ENCODE measurements at regions not wholly inside any gene's neighbourhood (a gene's known extent, or its start where the extent isn't known, plus 50 kb on each side); places are given as distances from the start of the nearest gene placed in this dataset.
"Not testable (repeated sequence)": the region's sequence is repeated elsewhere in the genome, so short reads cannot be mapped to it uniquely, and the experiment has no call there.

- Histone ChIP-seq H3K9me3 (ENCODE audit: control insufficient read depth in 2 of 2, insufficient read depth in 1 of 2, low read depth in 1 of 2, low read length in 1 of 2) (no peaks in the 10 kb centered on the region), H3K36me3 (ENCODE audit: control insufficient read depth in 2 of 2, insufficient read depth in 2 of 2, low read length in 1 of 2) (no peaks in the 10 kb centered on the region), H3K27ac (ENCODE audit: low read depth in 2 of 2, low read length in 1 of 2) (no peak overlapping the region), H3K4me3 (ENCODE audit: low read depth in 1 of 2, low read length in 2 of 2) (no peak overlapping the region), H3K27me3 (ENCODE audit: control insufficient read depth in 1 of 2, insufficient read depth in 2 of 2, low read length in 2 of 2) (no peaks in the 10 kb centered on the region), H3K4me1 (ENCODE audit: control insufficient read depth in 2 of 2, insufficient read depth in 2 of 2, low read length in 1 of 2) (no peaks in the 10 kb centered on the region)
- 6 to 40% methylated on average over 1 of the region's 1 CpG for WGBS, 2 donors
These were observed 92.7 kb downstream of the RGS2 start for GRCh38 chr1:192901500-192901899.

GRCh38 chr1:192903142-192903541 is 94.3 kb downstream of the RGS2 start:
- no peaks in the 10 kb centered on the region for H3K27me3 ChIP-seq (ENCODE audit: control insufficient read depth in 1 of 2, insufficient read depth in 2 of 2, low read length in 2 of 2)
- H3K27ac ChIP-seq (ENCODE audit: low read depth in 2 of 2, low read length in 1 of 2) = no peak overlapping the region
- H3K4me3 ChIP-seq (ENCODE audit: low read depth in 1 of 2, low read length in 2 of 2) = no peak overlapping the region
- H3K36me3 ChIP-seq (ENCODE audit: control insufficient read depth in 2 of 2, insufficient read depth in 2 of 2, low read length in 1 of 2) = no peaks in the 10 kb centered on the region
- no peaks in the 10 kb centered on the region for H3K9me3 ChIP-seq (ENCODE audit: control insufficient read depth in 2 of 2, insufficient read depth in 1 of 2, low read depth in 1 of 2, low read length in 1 of 2)
- H3K4me1 ChIP-seq (ENCODE audit: control insufficient read depth in 2 of 2, insufficient read depth in 2 of 2, low read length in 1 of 2) = no peaks in the 10 kb centered on the region
- 63 to 72% methylated on average over 5 of the region's 5 CpGs for WGBS, 2 donors

GRCh38 chr1:192904438-192904895 is 95.6 kb downstream of the RGS2 start:
- H3K4me3 ChIP-seq (ENCODE audit: low read depth in 1 of 2, low read length in 2 of 2) = no peak overlapping the region
- WGBS, 2 donors = 14 to 26% methylated on average over 7 of the region's 7 CpGs
- peak overlapping the region; percentile 48 to 65 for H3K27ac ChIP-seq (ENCODE audit: low read depth in 2 of 2, low read length in 1 of 2)

GRCh38 chr1:192905049-192905448 is 96.2 kb downstream of the RGS2 start:
- Histone ChIP-seq H3K4me1 (ENCODE audit: control insufficient read depth in 2 of 2, insufficient read depth in 2 of 2, low read length in 1 of 2) (no peaks in the 10 kb centered on the region), H3K27me3 (ENCODE audit: control insufficient read depth in 1 of 2, insufficient read depth in 2 of 2, low read length in 2 of 2) (no peaks in the 10 kb centered on the region), H3K27ac (ENCODE audit: low read depth in 2 of 2, low read length in 1 of 2) (no peak overlapping the region), H3K4me3 (ENCODE audit: low read depth in 1 of 2, low read length in 2 of 2) (no peak overlapping the region), H3K9me3 (ENCODE audit: control insufficient read depth in 2 of 2, insufficient read depth in 1 of 2, low read depth in 1 of 2, low read length in 1 of 2) (no peaks in the 10 kb centered on the region), H3K36me3 (ENCODE audit: control insufficient read depth in 2 of 2, insufficient read depth in 2 of 2, low read length in 1 of 2) (no peaks in the 10 kb centered on the region)

More at GRCh38 chr1:192904438-192904895, 95.6 kb downstream of the RGS2 start:
- no peaks in the 10 kb centered on the region for H3K27me3 ChIP-seq (ENCODE audit: control insufficient read depth in 1 of 2, insufficient read depth in 2 of 2, low read length in 2 of 2)
- no peaks in the 10 kb centered on the region for H3K9me3 ChIP-seq (ENCODE audit: control insufficient read depth in 2 of 2, insufficient read depth in 1 of 2, low read depth in 1 of 2, low read length in 1 of 2)
- no peaks in the 10 kb centered on the region for H3K4me1 ChIP-seq (ENCODE audit: control insufficient read depth in 2 of 2, insufficient read depth in 2 of 2, low read length in 1 of 2)
- H3K36me3 ChIP-seq (ENCODE audit: control insufficient read depth in 2 of 2, insufficient read depth in 2 of 2, low read length in 1 of 2) = no peaks in the 10 kb centered on the region

- no peak overlapping the region for H3K27ac ChIP-seq (ENCODE audit: low read depth in 2 of 2, low read length in 1 of 2)
- H3K9me3 ChIP-seq (ENCODE audit: control insufficient read depth in 2 of 2, insufficient read depth in 1 of 2, low read depth in 1 of 2, low read length in 1 of 2) = no peaks in the 10 kb centered on the region
- no peaks in the 10 kb centered on the region for H3K36me3 ChIP-seq (ENCODE audit: control insufficient read depth in 2 of 2, insufficient read depth in 2 of 2, low read length in 1 of 2)
- H3K4me1 ChIP-seq (ENCODE audit: control insufficient read depth in 2 of 2, insufficient read depth in 2 of 2, low read length in 1 of 2) = no peaks in the 10 kb centered on the region
- no peaks in the 10 kb centered on the region for H3K27me3 ChIP-seq (ENCODE audit: control insufficient read depth in 1 of 2, insufficient read depth in 2 of 2, low read length in 2 of 2)
- no peak overlapping the region for H3K4me3 ChIP-seq (ENCODE audit: low read depth in 1 of 2, low read length in 2 of 2)
- whole genome bisulfite sequencing, 2 donors = 86% methylated on average over 3 of the region's 3 CpGs
These were observed 97.5 kb downstream of the RGS2 start for GRCh38 chr1:192906334-192906733.

GRCh38 chr1:192907545-192908243 is 98.9 kb downstream of the RGS2 start:
- Histone ChIP-seq H3K9me3 (ENCODE audit: control insufficient read depth in 2 of 2, insufficient read depth in 1 of 2, low read depth in 1 of 2, low read length in 1 of 2) (no peaks in the 10 kb centered on the region), H3K27me3 (ENCODE audit: control insufficient read depth in 1 of 2, insufficient read depth in 2 of 2, low read length in 2 of 2) (no peaks in the 10 kb centered on the region), H3K4me3 (ENCODE audit: low read depth in 1 of 2, low read length in 2 of 2) (no peak overlapping the region), H3K4me1 (ENCODE audit: control insufficient read depth in 2 of 2, insufficient read depth in 2 of 2, low read length in 1 of 2) (no peaks in the 10 kb centered on the region), H3K36me3 (ENCODE audit: control insufficient read depth in 2 of 2, insufficient read depth in 2 of 2, low read length in 1 of 2) (no peaks in the 10 kb centered on the region), H3K27ac (ENCODE audit: low read depth in 2 of 2, low read length in 1 of 2) (peak overlapping the region in 1 of 2 donors; percentile 45)
- 77 to 80% methylated on average over 2 of the region's 2 CpGs for WGBS, 2 donors

- not testable (repeated sequence) for H3K4me1 ChIP-seq (ENCODE audit: control insufficient read depth in 2 of 2, insufficient read depth in 2 of 2, low read length in 1 of 2); H3K4me3 ChIP-seq (ENCODE audit: low read depth in 1 of 2, low read length in 2 of 2); H3K9me3 ChIP-seq (ENCODE audit: control insufficient read depth in 2 of 2, insufficient read depth in 1 of 2, low read depth in 1 of 2, low read length in 1 of 2); H3K36me3 ChIP-seq (ENCODE audit: control insufficient read depth in 2 of 2, insufficient read depth in 2 of 2, low read length in 1 of 2); H3K27ac ChIP-seq (ENCODE audit: low read depth in 2 of 2, low read length in 1 of 2); H3K27me3 ChIP-seq (ENCODE audit: control insufficient read depth in 1 of 2, insufficient read depth in 2 of 2, low read length in 2 of 2)
- 94 to 96% methylated on average over 18 of the region's 18 CpGs for WGBS, 2 donors
These were observed 103.2 kb downstream of the RGS2 start for GRCh38 chr1:192911896-192912656.

- Histone ChIP-seq H3K27ac (ENCODE audit: low read depth in 2 of 2, low read length in 1 of 2) (peak overlapping the region in 1 of 2 donors; percentile 46), H3K9me3 (ENCODE audit: control insufficient read depth in 2 of 2, insufficient read depth in 1 of 2, low read depth in 1 of 2, low read length in 1 of 2) (no peaks in the 10 kb centered on the region), H3K36me3 (ENCODE audit: control insufficient read depth in 2 of 2, insufficient read depth in 2 of 2, low read length in 1 of 2) (no peaks in the 10 kb centered on the region), H3K27me3 (ENCODE audit: control insufficient read depth in 1 of 2, insufficient read depth in 2 of 2, low read length in 2 of 2) (no peaks in the 10 kb centered on the region), H3K4me1 (ENCODE audit: control insufficient read depth in 2 of 2, insufficient read depth in 2 of 2, low read length in 1 of 2) (no peaks in the 10 kb centered on the region), H3K4me3 (ENCODE audit: low read depth in 1 of 2, low read length in 2 of 2) (no peak overlapping the region)
- 52 to 65% methylated on average over 3 of the region's 3 CpGs for WGBS, 2 donors
These were observed 104.8 kb downstream of the RGS2 start for GRCh38 chr1:192913683-192914082.

- no peaks in the 10 kb centered on the region for H3K4me1 ChIP-seq (ENCODE audit: control insufficient read depth in 2 of 2, insufficient read depth in 2 of 2, low read length in 1 of 2)
- H3K9me3 ChIP-seq (ENCODE audit: control insufficient read depth in 2 of 2, insufficient read depth in 1 of 2, low read depth in 1 of 2, low read length in 1 of 2) = no peaks in the 10 kb centered on the region
- H3K4me3 ChIP-seq (ENCODE audit: low read depth in 1 of 2, low read length in 2 of 2) = no peak overlapping the region
- H3K27me3 ChIP-seq (ENCODE audit: control insufficient read depth in 1 of 2, insufficient read depth in 2 of 2, low read length in 2 of 2) = no peaks in the 10 kb centered on the region
- WGBS, 2 donors = 37 to 53% methylated on average over 1 of the region's 1 CpG
- H3K27ac ChIP-seq (ENCODE audit: low read depth in 2 of 2, low read length in 1 of 2) = no peak overlapping the region
- H3K36me3 ChIP-seq (ENCODE audit: control insufficient read depth in 2 of 2, insufficient read depth in 2 of 2, low read length in 1 of 2) = no peaks in the 10 kb centered on the region
These were observed 105.3 kb downstream of the RGS2 start for GRCh38 chr1:192914092-192914491.

GRCh38 chr1:192914696-192915095 is 105.9 kb downstream of the RGS2 start:
- Histone ChIP-seq H3K9me3 (ENCODE audit: control insufficient read depth in 2 of 2, insufficient read depth in 1 of 2, low read depth in 1 of 2, low read length in 1 of 2) (no peaks in the 10 kb centered on the region), H3K36me3 (ENCODE audit: control insufficient read depth in 2 of 2, insufficient read depth in 2 of 2, low read length in 1 of 2) (no peaks in the 10 kb centered on the region), H3K27ac (ENCODE audit: low read depth in 2 of 2, low read length in 1 of 2) (no peak overlapping the region), H3K4me1 (ENCODE audit: control insufficient read depth in 2 of 2, insufficient read depth in 2 of 2, low read length in 1 of 2) (no peaks in the 10 kb centered on the region), H3K4me3 (ENCODE audit: low read depth in 1 of 2, low read length in 2 of 2) (no peak overlapping the region), H3K27me3 (ENCODE audit: control insufficient read depth in 1 of 2, insufficient read depth in 2 of 2, low read length in 2 of 2) (no peaks in the 10 kb centered on the region)
- 83 to 86% methylated on average over 2 of the region's 2 CpGs for WGBS, 2 donors
